HG03045 (cell line): ENCODE measurements at regions not wholly inside any gene's neighbourhood (a gene's known extent, or its start where the extent isn't known, plus 50 kb on each side); places are given as distances from the start of the nearest gene placed in this dataset.

Experiments used
- ATAC-seq: cut with Tn5 transposase; IDR thresholded peaks from one replicate; pipeline ENCODE4 v1.9.1; 2021; ENCODE audit warnings: mild to moderate bottlenecking, moderate library complexity; ENCODE audit not compliant: unreplicated experiment

- ATAC-seq, result no peak
These were observed 143.7 kb downstream of the SCP2D1 start for GRCh38 chr20:18957328-18957727.

GRCh38 chr20:18971121-18971520, 157.5 kb downstream of the SCP2D1 start:
- ATAC-seq, result no peak

GRCh38 chr20:18971574-18971973, 158.0 kb downstream of the SCP2D1 start:
- no peak for ATAC-seq

GRCh38 chr20:18972251-18972876, 158.8 kb downstream of the SCP2D1 start:
- no peak for ATAC-seq

GRCh38 chr20:18973529-18974173, 160.1 kb downstream of the SCP2D1 start:
- no peak for ATAC-seq

GRCh38 chr20:18974660-18975059, 161.1 kb downstream of the SCP2D1 start:
- no peak for ATAC-seq

GRCh38 chr20:18977441-18977840, 163.9 kb downstream of the SCP2D1 start:
- no peak for ATAC-seq

- no peak for ATAC-seq
These were observed 164.7 kb downstream of the SCP2D1 start for GRCh38 chr20:18978311-18978710.

- ATAC-seq, result no peak
These were observed 165.5 kb downstream of the SCP2D1 start for GRCh38 chr20:18979132-18979531.

GRCh38 chr20:18981962-18982539, 168.5 kb downstream of the SCP2D1 start:
- ATAC-seq, result no peak

GRCh38 chr20:18983796-18984195, 170.2 kb downstream of the SCP2D1 start:
- no peak for ATAC-seq

- ATAC-seq, result no peak
These were observed 170.9 kb downstream of the SCP2D1 start for GRCh38 chr20:18984238-18985200.

GRCh38 chr20:18985551-18985950, 172.0 kb downstream of the SCP2D1 start:
- ATAC-seq, result no peak

GRCh38 chr20:18986146-18986830, 172.7 kb downstream of the SCP2D1 start:
- no peak for ATAC-seq

- no peak for ATAC-seq
These were observed 173.5 kb downstream of the SCP2D1 start for GRCh38 chr20:18986895-18987580.

- no peak for ATAC-seq
These were observed 174.3 kb downstream of the SCP2D1 start for GRCh38 chr20:18987781-18988360.

- ATAC-seq, result no peak
These were observed 175.1 kb downstream of the SCP2D1 start for GRCh38 chr20:18988701-18989100.

GRCh38 chr20:18989736-18990474, 176.3 kb downstream of the SCP2D1 start:
- no peak for ATAC-seq

- no peak for ATAC-seq
These were observed 177.4 kb downstream of the SCP2D1 start for GRCh38 chr20:18991012-18991411.
